ENCODE measurements at regions not wholly inside any gene's neighbourhood (a gene's known extent, or its start where the extent isn't known, plus 50 kb on each side); places are given as distances from the start of the nearest gene placed in this dataset.

GRCh38 chr11:11090495-11090894 lies 232.6 kb upstream of the ZBED5 start:
- no peak for TF ChIP-seq CTCF (IDR thresholded peaks at IDR 0.05; ENCODE audit: borderline replicate concordance, extremely low read depth, low read length, poor library complexity, severe bottlenecking)
- no peak for TF ChIP-seq EZH2 (IDR thresholded peaks at IDR 0.05; ENCODE audit: borderline replicate concordance, low read depth, low read length, severe bottlenecking)

Data from DND-41 (cell line).